AG08395 (cell line): ENCODE measurements at regions not wholly inside any gene's neighbourhood (a gene's known extent, or its start where the extent isn't known, plus 50 kb on each side); places are given as distances from the start of the nearest gene placed in this dataset.

Experiments used
- DNase-seq: peaks from one replicate; pipeline ENCODE4 v3.0.0; 2012; ENCODE audit warnings: mixed read lengths, low spot score

DNA sequence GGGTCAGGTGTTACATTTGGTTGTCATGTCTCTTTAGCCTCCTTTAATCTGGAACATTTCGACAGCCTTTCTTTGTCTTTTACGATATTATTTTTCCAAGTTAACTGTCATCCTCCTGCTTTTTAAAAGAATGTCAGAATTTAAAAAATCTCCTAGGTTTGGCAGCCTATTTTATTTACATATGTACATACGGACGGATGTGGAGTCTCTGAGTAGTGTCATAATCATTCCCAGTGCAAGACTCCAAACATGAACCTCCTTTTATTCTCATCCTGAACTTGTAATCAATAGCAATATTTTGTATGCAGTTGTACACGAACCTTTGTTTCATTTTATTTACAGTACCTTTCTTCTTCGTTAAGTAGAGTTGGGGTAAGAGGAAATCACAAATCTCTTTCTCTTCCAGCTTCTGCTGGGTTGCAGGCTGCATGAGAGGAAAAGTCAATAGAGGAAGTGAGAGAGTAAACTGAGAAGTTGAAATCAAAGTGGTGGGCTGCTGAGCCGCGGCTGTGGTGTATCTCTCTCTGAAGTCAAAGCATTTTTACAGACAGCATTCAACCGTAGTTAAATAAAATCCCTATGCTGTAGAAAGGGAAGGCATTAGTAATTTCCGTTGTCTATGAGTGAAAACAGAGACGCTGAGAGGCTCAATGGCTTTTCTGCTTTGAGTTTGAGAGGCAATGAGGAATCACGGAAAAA, 53.9 kb upstream of the RPS6KA3 start:
- no peak for DNase-seq

- no peak for DNase-seq
These were observed 52.3 kb upstream of the RPS6KA3 start for GRCh38 chrX:20319054-20319453.

- no peak for DNase-seq
These were observed 51.2 kb upstream of the RPS6KA3 start for GRCh38 chrX:20317873-20318272.
